Activated CD8-positive, alpha-beta T cell treated with anti-CD3 and anti-CD28 coated beads for 36 hours (primary cell): ENCODE measurements at regions not wholly inside any gene's neighbourhood (a gene's known extent, or its start where the extent isn't known, plus 50 kb on each side); places are given as distances from the start of the nearest gene placed in this dataset.

ENCODE experiments used
- ATAC-seq: fragments of 200-7000 bp; cut with Tn5 transposase; one replicate; pipeline ENCODE4 v1.10.0; 2021; ENCODE audit warnings: mild to moderate bottlenecking, moderate library complexity
- CTCF ChIA-PET: fragments of 350-600 bp; sonication (Branson Sonifier 250); formaldehyde crosslinking; loops from one replicate; lab custom pipeline; 2021; ENCODE audit warnings: antibody characterized with exemption; lab: Charles Lee
- POLR2A ChIA-PET: fragments of 350-600 bp; sonication (Branson Sonifier 250); formaldehyde crosslinking; loops from one replicate; lab custom pipeline; 2021; ENCODE audit warnings: antibody characterized with exemption; lab: Charles Lee
- DNase-seq: peaks from one replicate; pipeline ENCODE4 v3.0.0-alpha.2; 2020
- H3K27ac Mint-ChIP-seq: one replicate; pipeline ENCODE4 v1.8.0; 2021; ENCODE audit warnings: mild to moderate bottlenecking, mixed read lengths
- H3K27me3 Mint-ChIP-seq: one replicate; pipeline ENCODE4 v1.8.0; 2021; ENCODE audit warnings: mixed read lengths
- H3K36me3 Mint-ChIP-seq: one replicate; pipeline ENCODE4 v1.8.0; 2021; ENCODE audit warnings: low read depth, mixed read lengths
- H3K4me1 Mint-ChIP-seq: one replicate; pipeline ENCODE4 v1.8.0; 2021; ENCODE audit warnings: low read depth, mixed read lengths
- H3K4me3 Mint-ChIP-seq: one replicate; pipeline ENCODE4 v1.8.0; 2021; ENCODE audit warnings: mild to moderate bottlenecking, moderate library complexity, mixed read lengths
- H3K9me3 Mint-ChIP-seq: one replicate; pipeline ENCODE4 v1.8.0; 2021; ENCODE audit warnings: mixed read lengths
- CTCF ChIP-seq: fragments of 200-600 bp; IDR thresholded peaks from one replicate; pipeline ENCODE4 v1.8.0; 2022; ENCODE audit warnings: antibody characterized with exemption, mild to moderate bottlenecking
- intact Hi-C: fragments of 100-400 bp; cut with micrococcal nuclease; formaldehyde crosslinking; loops from one replicate; pipeline ENCODE4 v1.10.0; 2022

- no peak overlapping the region for H3K4me3 Mint-ChIP-seq
- no peaks in the 10 kb centered on the region for H3K36me3 Mint-ChIP-seq
- POLR2A ChIA-PET = no interaction called here
- H3K27ac Mint-ChIP-seq = no peak overlapping the region
- H3K27me3 Mint-ChIP-seq = no peaks in the 10 kb centered on the region
- no peak for TF ChIP-seq CTCF
- DNase-seq = no peak
- intact Hi-C loops = no loop called here
- H3K4me1 Mint-ChIP-seq = no peaks in the 10 kb centered on the region
- no peak for ATAC-seq
- CTCF ChIA-PET = interaction anchor here (1.1 to 2.7 kb wide), 2 partner anchors 12 to 482 kb away, joined by 3 to 6 read pairs; no protein-coding TSS in a partner anchor
- H3K9me3 Mint-ChIP-seq = no peaks in the 10 kb centered on the region
Measured at GRCh38 chr5:133905424-133905823, 63.0 kb downstream of the C5orf15 start.

GRCh38 chr5:133904641-133905040, 63.8 kb downstream of the C5orf15 start:
- Mint-ChIP-seq H3K9me3 (no peaks in the 10 kb centered on the region), H3K4me1 (no peaks in the 10 kb centered on the region), H3K4me3 (no peak overlapping the region), H3K27me3 (no peaks in the 10 kb centered on the region), H3K36me3 (no peaks in the 10 kb centered on the region), H3K27ac (no peak overlapping the region)
- no peak for TF ChIP-seq CTCF
- DNase-seq (no peak), ATAC-seq (no peak)
- ChIA-PET CTCF (interaction anchor here (2.7 kb wide), 1 partner anchor 481 kb away, joined by 6 read pairs; no protein-coding TSS in a partner anchor), POLR2A (no interaction called here)
- intact Hi-C loops = no loop called here

- no peak for TF ChIP-seq CTCF
- ChIA-PET POLR2A (no interaction called here), CTCF (interaction anchor here (0.8 to 2.0 kb wide), 4 partner anchors 9 to 349 kb away, joined by 3 to 7 read pairs (median 3); no protein-coding TSS in a partner anchor)
- Mint-ChIP-seq H3K27me3 (no peaks in the 10 kb centered on the region), H3K36me3 (no peaks in the 10 kb centered on the region), H3K4me3 (no peak overlapping the region), H3K4me1 (no peaks in the 10 kb centered on the region), H3K27ac (no peak overlapping the region), H3K9me3 (no peaks in the 10 kb centered on the region)
- intact Hi-C loops = no loop called here
- ATAC-seq (no peak), DNase-seq (no peak)
Measured at GRCh38 chr5:133902511-133903118, 65.8 kb downstream of the C5orf15 start.

- no peaks in the 10 kb centered on the region for H3K4me1 Mint-ChIP-seq
- no peak overlapping the region for H3K27ac Mint-ChIP-seq
- intact Hi-C loops = no loop called here
- CTCF ChIA-PET = no interaction called here
- no peak overlapping the region for H3K4me3 Mint-ChIP-seq
- POLR2A ChIA-PET = interaction anchor here (0.8 kb wide), 1 partner anchor 303 kb away, joined by 3 read pairs; no protein-coding TSS in a partner anchor
- TF ChIP-seq CTCF = no peak
- no peaks in the 10 kb centered on the region for H3K36me3 Mint-ChIP-seq
- no peaks in the 10 kb centered on the region for H3K27me3 Mint-ChIP-seq
- no peaks in the 10 kb centered on the region for H3K9me3 Mint-ChIP-seq
- DNase-seq (no peak), ATAC-seq (no peak)
Measured at GRCh38 chr5:133900534-133901270, 67.7 kb downstream of the C5orf15 start.

GRCh38 chr5:133899506-133899905, 68.9 kb downstream of the C5orf15 start:
- Mint-ChIP-seq H3K4me3 (no peak overlapping the region), H3K36me3 (no peaks in the 10 kb centered on the region), H3K27ac (no peak overlapping the region), H3K4me1 (no peaks in the 10 kb centered on the region), H3K9me3 (no peaks in the 10 kb centered on the region), H3K27me3 (no peaks in the 10 kb centered on the region)
- DNase-seq (no peak), ATAC-seq (no peak)
- intact Hi-C loops = no loop called here
- CTCF ChIA-PET = interaction anchor here (2.0 kb wide), 1 partner anchor 31 kb away, joined by 9 read pairs; no protein-coding TSS in a partner anchor
- POLR2A ChIA-PET = no interaction called here
- TF ChIP-seq CTCF = no peak
